GM18520 (cell line): ENCODE measurements at regions not wholly inside any gene's neighbourhood (a gene's known extent, or its start where the extent isn't known, plus 50 kb on each side); places are given as distances from the start of the nearest gene placed in this dataset.

Experiments
- ATAC-seq: cut with Tn5 transposase; IDR thresholded peaks from one replicate; pipeline ENCODE4 v1.9.1; 2021; ENCODE audit not compliant: unreplicated experiment

- no peak for ATAC-seq
Observed at GRCh38 chr9:106626936-106627335, 236.0 kb upstream of the ZNF462 start.

GRCh38 chr9:106632621-106633020, 230.3 kb upstream of the ZNF462 start:
- ATAC-seq: no peak

GRCh38 chr9:106634183-106634582, 228.8 kb upstream of the ZNF462 start:
- ATAC-seq: no peak

GRCh38 chr9:106634641-106635040, 228.3 kb upstream of the ZNF462 start:
- no peak for ATAC-seq

GRCh38 chr9:106637486-106637885, 225.5 kb upstream of the ZNF462 start:
- ATAC-seq: no peak

GRCh38 chr9:106639873-106640568, 222.9 kb upstream of the ZNF462 start:
- ATAC-seq: no peak

- ATAC-seq: no peak
Observed at GRCh38 chr9:106643211-106643930, 219.6 kb upstream of the ZNF462 start.

GRCh38 chr9:106644661-106645060, 218.3 kb upstream of the ZNF462 start:
- ATAC-seq: no peak

- no peak for ATAC-seq
Observed at GRCh38 chr9:106648799-106649198, 214.2 kb upstream of the ZNF462 start.

GRCh38 chr9:106649664-106650063, 213.3 kb upstream of the ZNF462 start:
- ATAC-seq: no peak

- no peak for ATAC-seq
Observed at GRCh38 chr9:106653213-106653612, 209.8 kb upstream of the ZNF462 start.

GRCh38 chr9:106655966-106656365, 207.0 kb upstream of the ZNF462 start:
- ATAC-seq: no peak

GRCh38 chr9:106657926-106658325, 205.0 kb upstream of the ZNF462 start:
- ATAC-seq: no peak

GRCh38 chr9:106668534-106668933, 194.4 kb upstream of the ZNF462 start:
- no peak for ATAC-seq

GRCh38 chr9:106669835-106670234, 193.1 kb upstream of the ZNF462 start:
- no peak for ATAC-seq

- no peak for ATAC-seq
Observed at GRCh38 chr9:106670418-106670817, 192.5 kb upstream of the ZNF462 start.

GRCh38 chr9:106675780-106676179, 187.2 kb upstream of the ZNF462 start:
- no peak for ATAC-seq

GRCh38 chr9:106677374-106677773, 185.6 kb upstream of the ZNF462 start:
- ATAC-seq: no peak

GRCh38 chr9:106677830-106678229, 185.1 kb upstream of the ZNF462 start:
- no peak for ATAC-seq

- no peak for ATAC-seq
Observed at GRCh38 chr9:106678273-106678672, 184.7 kb upstream of the ZNF462 start.

GRCh38 chr9:106682420-106682819, 180.5 kb upstream of the ZNF462 start:
- no peak for ATAC-seq

- no peak for ATAC-seq
Observed at GRCh38 chr9:106683454-106683853, 179.5 kb upstream of the ZNF462 start.
